ENCODE measurements at regions not wholly inside any gene's neighbourhood (a gene's known extent, or its start where the extent isn't known, plus 50 kb on each side); places are given as distances from the start of the nearest gene placed in this dataset.

- no peaks in the 10 kb centered on the region for H3K36me3 ChIP-seq (ENCODE audit: control insufficient read depth in 1 of 2, insufficient read depth in 2 of 2, low read length in 2 of 2)
- H3K9ac ChIP-seq (ENCODE audit: low read depth in 1 of 2, low read length in 2 of 2) = no peak overlapping the region
- H3K4me1 ChIP-seq (ENCODE audit: control insufficient read depth in 1 of 2, insufficient read depth in 2 of 2, low read length in 2 of 2) = no peaks in the 10 kb centered on the region
- peaks cover 0 to 2% of the 10 kb centered on the region in 2 donors for H3K9me3 ChIP-seq (ENCODE audit: control insufficient read depth in 1 of 2, low read length in 2 of 2)
- no peaks in the 10 kb centered on the region for H3K27me3 ChIP-seq (ENCODE audit: control insufficient read depth in 1 of 2, insufficient read depth in 2 of 2, low read length in 2 of 2)
- H3K4me3 ChIP-seq (ENCODE audit: low read depth in 1 of 2, low read length in 2 of 2) = no peak overlapping the region
- no peak overlapping the region for H3K27ac ChIP-seq (ENCODE audit: low read depth, low read length)
Measured at GRCh38 chr16:35823342-35823741, 2363.9 kb downstream of the TP53TG3F start.

- no peaks in the 10 kb centered on the region for H3K9me3 ChIP-seq (ENCODE audit: control insufficient read depth in 1 of 2, low read length in 2 of 2)
- H3K27me3 ChIP-seq (ENCODE audit: control insufficient read depth in 1 of 2, insufficient read depth in 2 of 2, low read length in 2 of 2) = no peaks in the 10 kb centered on the region
- H3K4me3 ChIP-seq (ENCODE audit: low read depth in 1 of 2, low read length in 2 of 2) = no peak overlapping the region
Measured at GRCh38 chr16:35841632-35842031, 2382.2 kb downstream of the TP53TG3F start.

DNA sequence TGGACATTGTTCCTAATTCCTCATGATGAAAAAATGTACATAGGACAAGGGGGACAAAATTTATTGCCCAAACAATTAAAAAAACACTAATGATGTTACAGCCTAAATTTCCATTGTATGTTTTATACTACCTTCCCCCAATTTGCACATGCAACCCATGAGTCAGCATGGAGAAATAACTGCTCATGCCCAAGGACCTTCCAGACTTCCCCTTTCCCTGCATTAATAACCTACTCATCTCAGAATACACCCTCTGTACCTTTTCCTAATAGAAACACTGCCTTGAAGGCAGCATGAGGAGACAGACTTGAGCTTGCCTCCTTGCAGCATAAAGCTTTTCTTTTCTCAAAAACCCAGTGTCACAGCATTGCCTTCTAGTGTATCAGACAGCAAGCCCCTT, 2402.8 kb downstream of the TP53TG3F start:
- Histone ChIP-seq H3K9ac (ENCODE audit: low read depth in 1 of 2, low read length in 2 of 2) (no peak overlapping the region), H3K4me3 (ENCODE audit: low read depth in 1 of 2, low read length in 2 of 2) (no peak overlapping the region), H3K27me3 (ENCODE audit: control insufficient read depth in 1 of 2, insufficient read depth in 2 of 2, low read length in 2 of 2) (no peaks in the 10 kb centered on the region), H3K27ac (ENCODE audit: low read depth, low read length) (no peak overlapping the region), H3K4me1 (ENCODE audit: control insufficient read depth in 1 of 2, insufficient read depth in 2 of 2, low read length in 2 of 2) (no peaks in the 10 kb centered on the region), H3K9me3 (ENCODE audit: control insufficient read depth in 1 of 2, low read length in 2 of 2) (peaks cover 0 to 11% of the 10 kb centered on the region in 2 donors), H3K36me3 (ENCODE audit: control insufficient read depth in 1 of 2, insufficient read depth in 2 of 2, low read length in 2 of 2) (no peaks in the 10 kb centered on the region)

More at GRCh38 chr16:35841632-35842031, 2382.2 kb downstream of the TP53TG3F start:
- Histone ChIP-seq H3K36me3 (ENCODE audit: control insufficient read depth in 1 of 2, insufficient read depth in 2 of 2, low read length in 2 of 2) (no peaks in the 10 kb centered on the region), H3K27ac (ENCODE audit: low read depth, low read length) (no peak overlapping the region), H3K4me1 (ENCODE audit: control insufficient read depth in 1 of 2, insufficient read depth in 2 of 2, low read length in 2 of 2) (no peaks in the 10 kb centered on the region), H3K9ac (ENCODE audit: low read depth in 1 of 2, low read length in 2 of 2) (no peak overlapping the region)

GRCh38 chr16:35868630-35869029, 2409.2 kb downstream of the TP53TG3F start:
- no peaks in the 10 kb centered on the region for H3K27me3 ChIP-seq (ENCODE audit: control insufficient read depth in 1 of 2, insufficient read depth in 2 of 2, low read length in 2 of 2)
- peaks cover 0 to 5% of the 10 kb centered on the region in 2 donors for H3K9me3 ChIP-seq (ENCODE audit: control insufficient read depth in 1 of 2, low read length in 2 of 2)
- H3K9ac ChIP-seq (ENCODE audit: low read depth in 1 of 2, low read length in 2 of 2) = no peak overlapping the region
- H3K36me3 ChIP-seq (ENCODE audit: control insufficient read depth in 1 of 2, insufficient read depth in 2 of 2, low read length in 2 of 2) = no peaks in the 10 kb centered on the region
- H3K27ac ChIP-seq (ENCODE audit: low read depth, low read length) = no peak overlapping the region
- H3K4me1 ChIP-seq (ENCODE audit: control insufficient read depth in 1 of 2, insufficient read depth in 2 of 2, low read length in 2 of 2) = no peaks in the 10 kb centered on the region
- H3K4me3 ChIP-seq (ENCODE audit: low read depth in 1 of 2, low read length in 2 of 2) = no peak overlapping the region

DNA sequence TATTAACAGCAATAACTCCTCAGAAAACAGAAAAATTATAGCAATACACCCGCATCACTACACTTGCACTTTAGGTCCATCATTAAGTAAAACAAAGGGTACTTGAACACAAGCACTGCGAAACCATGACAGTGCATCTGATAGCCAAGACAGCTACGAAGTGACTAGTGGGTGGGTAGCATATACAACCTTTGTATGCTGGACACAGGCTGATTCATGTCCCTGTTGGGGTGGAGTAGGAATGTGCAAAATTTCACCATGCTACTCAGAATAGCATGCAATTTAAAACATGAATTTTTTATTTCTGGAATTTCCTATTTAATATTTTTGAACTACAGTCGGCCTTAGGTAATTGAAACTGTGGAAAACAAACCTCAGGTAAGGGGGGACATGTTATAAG, 2414.1 kb downstream of the TP53TG3F start:
- H3K9me3 ChIP-seq (ENCODE audit: control insufficient read depth in 1 of 2, low read length in 2 of 2) = peaks cover 0 to 7% of the 10 kb centered on the region in 2 donors
- H3K27ac ChIP-seq (ENCODE audit: low read depth, low read length) = no peak overlapping the region
- no peak overlapping the region for H3K9ac ChIP-seq (ENCODE audit: low read depth in 1 of 2, low read length in 2 of 2)
- no peaks in the 10 kb centered on the region for H3K27me3 ChIP-seq (ENCODE audit: control insufficient read depth in 1 of 2, insufficient read depth in 2 of 2, low read length in 2 of 2)
- no peak overlapping the region for H3K4me3 ChIP-seq (ENCODE audit: low read depth in 1 of 2, low read length in 2 of 2)
- no peaks in the 10 kb centered on the region for H3K36me3 ChIP-seq (ENCODE audit: control insufficient read depth in 1 of 2, insufficient read depth in 2 of 2, low read length in 2 of 2)
- H3K4me1 ChIP-seq (ENCODE audit: control insufficient read depth in 1 of 2, insufficient read depth in 2 of 2, low read length in 2 of 2) = no peaks in the 10 kb centered on the region

GRCh38 chr16:35881654-35882053, 2422.2 kb downstream of the TP53TG3F start:
- no peak overlapping the region for H3K4me3 ChIP-seq (ENCODE audit: low read depth in 1 of 2, low read length in 2 of 2)
- no peak overlapping the region for H3K9ac ChIP-seq (ENCODE audit: low read depth in 1 of 2, low read length in 2 of 2)
- H3K9me3 ChIP-seq (ENCODE audit: control insufficient read depth in 1 of 2, low read length in 2 of 2) = peaks cover 0 to 7% of the 10 kb centered on the region in 2 donors
- no peak overlapping the region for H3K27ac ChIP-seq (ENCODE audit: low read depth, low read length)
- H3K36me3 ChIP-seq (ENCODE audit: control insufficient read depth in 1 of 2, insufficient read depth in 2 of 2, low read length in 2 of 2) = no peaks in the 10 kb centered on the region
- H3K27me3 ChIP-seq (ENCODE audit: control insufficient read depth in 1 of 2, insufficient read depth in 2 of 2, low read length in 2 of 2) = no peaks in the 10 kb centered on the region
- no peaks in the 10 kb centered on the region for H3K4me1 ChIP-seq (ENCODE audit: control insufficient read depth in 1 of 2, insufficient read depth in 2 of 2, low read length in 2 of 2)

- H3K4me1 ChIP-seq (ENCODE audit: control insufficient read depth in 1 of 2, insufficient read depth in 2 of 2, low read length in 2 of 2) = no peaks in the 10 kb centered on the region
- no peaks in the 10 kb centered on the region for H3K36me3 ChIP-seq (ENCODE audit: control insufficient read depth in 1 of 2, insufficient read depth in 2 of 2, low read length in 2 of 2)
- H3K9ac ChIP-seq (ENCODE audit: low read depth in 1 of 2, low read length in 2 of 2) = no peak overlapping the region
- peaks cover 0 to 16% of the 10 kb centered on the region in 2 donors for H3K9me3 ChIP-seq (ENCODE audit: control insufficient read depth in 1 of 2, low read length in 2 of 2)
- H3K4me3 ChIP-seq (ENCODE audit: low read depth in 1 of 2, low read length in 2 of 2) = no peak overlapping the region
- no peaks in the 10 kb centered on the region for H3K27me3 ChIP-seq (ENCODE audit: control insufficient read depth in 1 of 2, insufficient read depth in 2 of 2, low read length in 2 of 2)
- no peak overlapping the region for H3K27ac ChIP-seq (ENCODE audit: low read depth, low read length)
Measured at GRCh38 chr16:35906440-35906839, 2447.0 kb downstream of the TP53TG3F start.

DNA sequence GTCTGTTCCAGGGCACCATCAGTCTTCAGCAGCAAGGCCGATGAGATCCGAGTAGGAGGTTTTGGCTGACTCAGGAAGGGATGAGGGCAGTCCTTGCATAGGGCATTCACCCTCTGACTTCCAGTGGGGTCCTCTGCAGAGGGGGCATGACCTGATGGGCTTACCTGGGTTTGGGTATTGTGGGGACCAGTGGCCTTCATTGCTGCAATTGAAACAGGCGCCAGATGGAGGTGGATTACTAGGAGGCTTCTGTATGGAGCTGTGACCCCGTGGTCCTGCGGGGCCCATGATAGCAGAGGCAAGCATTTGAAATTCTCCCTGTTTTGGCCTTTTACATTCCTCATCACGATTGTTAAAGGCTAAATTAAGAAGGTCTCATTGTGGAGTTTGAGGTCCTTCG, 2448.7 kb downstream of the TP53TG3F start:
- Histone ChIP-seq H3K27ac (ENCODE audit: low read depth, low read length) (no peak overlapping the region), H3K9me3 (ENCODE audit: control insufficient read depth in 1 of 2, low read length in 2 of 2) (peaks cover 0 to 19% of the 10 kb centered on the region in 2 donors), H3K27me3 (ENCODE audit: control insufficient read depth in 1 of 2, insufficient read depth in 2 of 2, low read length in 2 of 2) (no peaks in the 10 kb centered on the region), H3K9ac (ENCODE audit: low read depth in 1 of 2, low read length in 2 of 2) (no peak overlapping the region), H3K4me3 (ENCODE audit: low read depth in 1 of 2, low read length in 2 of 2) (no peak overlapping the region), H3K36me3 (ENCODE audit: control insufficient read depth in 1 of 2, insufficient read depth in 2 of 2, low read length in 2 of 2) (no peaks in the 10 kb centered on the region), H3K4me1 (ENCODE audit: control insufficient read depth in 1 of 2, insufficient read depth in 2 of 2, low read length in 2 of 2) (no peaks in the 10 kb centered on the region)

- Histone ChIP-seq H3K27me3 (ENCODE audit: control insufficient read depth in 1 of 2, insufficient read depth in 2 of 2, low read length in 2 of 2) (no peaks in the 10 kb centered on the region), H3K36me3 (ENCODE audit: control insufficient read depth in 1 of 2, insufficient read depth in 2 of 2, low read length in 2 of 2) (no peaks in the 10 kb centered on the region), H3K9ac (ENCODE audit: low read depth in 1 of 2, low read length in 2 of 2) (no peak overlapping the region), H3K4me1 (ENCODE audit: control insufficient read depth in 1 of 2, insufficient read depth in 2 of 2, low read length in 2 of 2) (no peaks in the 10 kb centered on the region), H3K9me3 (ENCODE audit: control insufficient read depth in 1 of 2, low read length in 2 of 2) (peaks cover 4 to 21% of the 10 kb centered on the region in 2 donors), H3K27ac (ENCODE audit: low read depth, low read length) (no peak overlapping the region), H3K4me3 (ENCODE audit: low read depth in 1 of 2, low read length in 2 of 2) (no peak overlapping the region)
Measured at GRCh38 chr16:35908942-35909341, 2449.5 kb downstream of the TP53TG3F start.

DNA sequence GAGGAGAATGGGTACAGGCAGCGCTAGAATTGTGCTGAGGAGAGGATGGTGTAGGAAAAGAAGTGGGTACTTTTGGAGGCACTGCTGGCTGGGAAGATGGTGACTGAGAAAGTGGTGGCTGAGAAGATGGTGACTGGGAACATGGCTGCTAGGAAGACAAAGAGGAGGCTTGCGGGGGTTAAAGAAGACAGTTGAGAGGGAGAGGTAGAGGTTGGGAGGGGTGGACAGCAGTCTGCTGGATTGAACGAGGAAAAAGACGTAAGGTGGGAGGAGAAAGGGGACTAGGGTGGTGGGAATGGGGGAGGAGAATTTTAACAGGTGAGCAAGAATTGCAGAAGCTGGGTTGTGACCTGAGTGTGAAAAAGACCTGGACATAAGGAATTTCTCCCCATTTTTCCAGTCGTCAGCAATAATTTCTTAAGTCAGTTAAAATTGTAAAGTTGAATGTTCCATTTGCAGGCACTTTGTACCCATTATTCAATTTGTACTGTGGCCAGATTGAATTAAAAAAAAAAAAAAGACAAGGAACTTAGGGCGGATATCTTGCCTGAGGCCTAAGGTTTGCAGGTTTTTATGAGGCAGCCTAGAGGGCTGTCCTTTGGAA, 2450.0 kb downstream of the TP53TG3F start:
- no peak overlapping the region for H3K27ac ChIP-seq (ENCODE audit: low read depth, low read length)
- H3K9me3 ChIP-seq (ENCODE audit: control insufficient read depth in 1 of 2, low read length in 2 of 2) = peaks cover 6 to 21% of the 10 kb centered on the region in 2 donors

More for the DNA sequence above, 2450.0 kb downstream of the TP53TG3F start:
- no peaks in the 10 kb centered on the region for H3K36me3 ChIP-seq (ENCODE audit: control insufficient read depth in 1 of 2, insufficient read depth in 2 of 2, low read length in 2 of 2)
- no peak overlapping the region for H3K9ac ChIP-seq (ENCODE audit: low read depth in 1 of 2, low read length in 2 of 2)
- no peaks in the 10 kb centered on the region for H3K4me1 ChIP-seq (ENCODE audit: control insufficient read depth in 1 of 2, insufficient read depth in 2 of 2, low read length in 2 of 2)
- H3K27me3 ChIP-seq (ENCODE audit: control insufficient read depth in 1 of 2, insufficient read depth in 2 of 2, low read length in 2 of 2) = no peaks in the 10 kb centered on the region
- H3K4me3 ChIP-seq (ENCODE audit: low read depth in 1 of 2, low read length in 2 of 2) = no peak overlapping the region
